Liver (tissue), 3 donors: ENCODE measurements at regions not wholly inside any gene's neighbourhood (a gene's known extent, or its start where the extent isn't known, plus 50 kb on each side); places are given as distances from the start of the nearest gene placed in this dataset.

Experiments used
- EGR1 ChIP-seq, 2 donors: IDR thresholded peaks; 2 replicates each; pipeline ENCODE4 v1.6.1; 2016 to 2018; ENCODE audit warnings: antibody characterized with exemption in 2 of 2, low read depth in 2 of 2
- JUND ChIP-seq, 2 donors: IDR thresholded peaks; 2 replicates each; pipeline ENCODE4 v1.6.1; 2016; ENCODE audit warnings: antibody characterized with exemption in 2 of 2
- RAD21 ChIP-seq, 2 donors: IDR thresholded peaks; 2 replicates each; pipeline ENCODE4 v1.6.1; 2016; ENCODE audit warnings: antibody characterized with exemption in 2 of 2, mild to moderate bottlenecking in 2 of 2
- SP1 ChIP-seq: IDR thresholded peaks from 2 replicates; pipeline ENCODE4 v1.6.1; 2018; ENCODE audit warnings: antibody characterized with exemption, mild to moderate bottlenecking
- TAF1 ChIP-seq: conservative IDR thresholded peaks from 2 replicates; pipeline ENCODE4 v1.6.1; 2016; ENCODE audit warnings: antibody characterized with exemption, mild to moderate bottlenecking
- TF ChIP-seq, protein P1 (sequence below): fragments of 150-350 bp; IDR thresholded peaks from 2 replicates; pipeline ENCODE4 v1.5.1; 2017; ENCODE audit warnings: improper control_type of control experiment, low read depth, low read length; ENCODE audit not compliant: missing input control
- TF ChIP-seq, protein P2 (sequence below): IDR thresholded peaks from 2 replicates; pipeline ENCODE4 v1.6.1; 2016; ENCODE audit warnings: antibody characterized with exemption
- TF ChIP-seq, protein P3 (sequence below): IDR thresholded peaks from 2 replicates; pipeline ENCODE4 v1.6.1; 2016; ENCODE audit warnings: antibody characterized with exemption
- TF ChIP-seq, protein P4 (sequence below): IDR thresholded peaks from 2 replicates; pipeline ENCODE4 v1.6.1; 2016; ENCODE audit warnings: antibody characterized with exemption, mild to moderate bottlenecking
- donor health status: healthy.
- donor health status: healthy.

DNA sequence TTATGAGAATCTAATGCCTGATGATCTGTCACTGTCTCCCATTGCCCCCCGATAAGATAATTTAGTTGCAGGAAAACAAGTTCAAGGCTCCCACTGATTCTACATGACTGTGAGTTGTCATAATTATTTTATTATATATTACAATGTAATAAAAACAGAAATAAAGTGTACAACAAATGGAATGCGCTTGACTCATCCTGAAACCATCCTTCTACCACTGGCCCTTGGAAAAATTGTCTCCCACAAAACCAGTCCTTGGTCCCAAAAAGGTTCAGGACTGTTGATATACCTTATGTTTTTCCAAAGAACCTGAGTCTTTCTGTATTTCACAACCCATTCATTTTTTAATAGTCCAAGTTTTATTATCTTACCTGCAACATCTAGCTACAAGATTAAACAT lies 403.5 kb downstream of the TAF11L14 start:
- TF ChIP-seq, protein P1, sequence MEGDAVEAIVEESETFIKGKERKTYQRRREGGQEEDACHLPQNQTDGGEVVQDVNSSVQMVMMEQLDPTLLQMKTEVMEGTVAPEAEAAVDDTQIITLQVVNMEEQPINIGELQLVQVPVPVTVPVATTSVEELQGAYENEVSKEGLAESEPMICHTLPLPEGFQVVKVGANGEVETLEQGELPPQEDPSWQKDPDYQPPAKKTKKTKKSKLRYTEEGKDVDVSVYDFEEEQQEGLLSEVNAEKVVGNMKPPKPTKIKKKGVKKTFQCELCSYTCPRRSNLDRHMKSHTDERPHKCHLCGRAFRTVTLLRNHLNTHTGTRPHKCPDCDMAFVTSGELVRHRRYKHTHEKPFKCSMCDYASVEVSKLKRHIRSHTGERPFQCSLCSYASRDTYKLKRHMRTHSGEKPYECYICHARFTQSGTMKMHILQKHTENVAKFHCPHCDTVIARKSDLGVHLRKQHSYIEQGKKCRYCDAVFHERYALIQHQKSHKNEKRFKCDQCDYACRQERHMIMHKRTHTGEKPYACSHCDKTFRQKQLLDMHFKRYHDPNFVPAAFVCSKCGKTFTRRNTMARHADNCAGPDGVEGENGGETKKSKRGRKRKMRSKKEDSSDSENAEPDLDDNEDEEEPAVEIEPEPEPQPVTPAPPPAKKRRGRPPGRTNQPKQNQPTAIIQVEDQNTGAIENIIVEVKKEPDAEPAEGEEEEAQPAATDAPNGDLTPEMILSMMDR, result no peak
- TF ChIP-seq RAD21 (IDR thresholded peaks at IDR 0.05), result no peak
- TF ChIP-seq, protein P2, sequence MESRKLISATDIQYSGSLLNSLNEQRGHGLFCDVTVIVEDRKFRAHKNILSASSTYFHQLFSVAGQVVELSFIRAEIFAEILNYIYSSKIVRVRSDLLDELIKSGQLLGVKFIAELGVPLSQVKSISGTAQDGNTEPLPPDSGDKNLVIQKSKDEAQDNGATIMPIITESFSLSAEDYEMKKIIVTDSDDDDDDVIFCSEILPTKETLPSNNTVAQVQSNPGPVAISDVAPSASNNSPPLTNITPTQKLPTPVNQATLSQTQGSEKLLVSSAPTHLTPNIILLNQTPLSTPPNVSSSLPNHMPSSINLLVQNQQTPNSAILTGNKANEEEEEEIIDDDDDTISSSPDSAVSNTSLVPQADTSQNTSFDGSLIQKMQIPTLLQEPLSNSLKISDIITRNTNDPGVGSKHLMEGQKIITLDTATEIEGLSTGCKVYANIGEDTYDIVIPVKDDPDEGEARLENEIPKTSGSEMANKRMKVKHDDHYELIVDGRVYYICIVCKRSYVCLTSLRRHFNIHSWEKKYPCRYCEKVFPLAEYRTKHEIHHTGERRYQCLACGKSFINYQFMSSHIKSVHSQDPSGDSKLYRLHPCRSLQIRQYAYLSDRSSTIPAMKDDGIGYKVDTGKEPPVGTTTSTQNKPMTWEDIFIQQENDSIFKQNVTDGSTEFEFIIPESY, result no peak
- TF ChIP-seq, protein P3, sequence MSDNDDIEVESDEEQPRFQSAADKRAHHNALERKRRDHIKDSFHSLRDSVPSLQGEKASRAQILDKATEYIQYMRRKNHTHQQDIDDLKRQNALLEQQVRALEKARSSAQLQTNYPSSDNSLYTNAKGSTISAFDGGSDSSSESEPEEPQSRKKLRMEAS, result no peak
- TF ChIP-seq, protein P4, sequence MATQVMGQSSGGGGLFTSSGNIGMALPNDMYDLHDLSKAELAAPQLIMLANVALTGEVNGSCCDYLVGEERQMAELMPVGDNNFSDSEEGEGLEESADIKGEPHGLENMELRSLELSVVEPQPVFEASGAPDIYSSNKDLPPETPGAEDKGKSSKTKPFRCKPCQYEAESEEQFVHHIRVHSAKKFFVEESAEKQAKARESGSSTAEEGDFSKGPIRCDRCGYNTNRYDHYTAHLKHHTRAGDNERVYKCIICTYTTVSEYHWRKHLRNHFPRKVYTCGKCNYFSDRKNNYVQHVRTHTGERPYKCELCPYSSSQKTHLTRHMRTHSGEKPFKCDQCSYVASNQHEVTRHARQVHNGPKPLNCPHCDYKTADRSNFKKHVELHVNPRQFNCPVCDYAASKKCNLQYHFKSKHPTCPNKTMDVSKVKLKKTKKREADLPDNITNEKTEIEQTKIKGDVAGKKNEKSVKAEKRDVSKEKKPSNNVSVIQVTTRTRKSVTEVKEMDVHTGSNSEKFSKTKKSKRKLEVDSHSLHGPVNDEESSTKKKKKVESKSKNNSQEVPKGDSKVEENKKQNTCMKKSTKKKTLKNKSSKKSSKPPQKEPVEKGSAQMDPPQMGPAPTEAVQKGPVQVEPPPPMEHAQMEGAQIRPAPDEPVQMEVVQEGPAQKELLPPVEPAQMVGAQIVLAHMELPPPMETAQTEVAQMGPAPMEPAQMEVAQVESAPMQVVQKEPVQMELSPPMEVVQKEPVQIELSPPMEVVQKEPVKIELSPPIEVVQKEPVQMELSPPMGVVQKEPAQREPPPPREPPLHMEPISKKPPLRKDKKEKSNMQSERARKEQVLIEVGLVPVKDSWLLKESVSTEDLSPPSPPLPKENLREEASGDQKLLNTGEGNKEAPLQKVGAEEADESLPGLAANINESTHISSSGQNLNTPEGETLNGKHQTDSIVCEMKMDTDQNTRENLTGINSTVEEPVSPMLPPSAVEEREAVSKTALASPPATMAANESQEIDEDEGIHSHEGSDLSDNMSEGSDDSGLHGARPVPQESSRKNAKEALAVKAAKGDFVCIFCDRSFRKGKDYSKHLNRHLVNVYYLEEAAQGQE, result no peak
- no peak for TF ChIP-seq JUND (IDR thresholded peaks at IDR 0.05)
- TF ChIP-seq TAF1, result no peak
- TF ChIP-seq SP1, result no peak
- TF ChIP-seq EGR1 (IDR thresholded peaks at IDR 0.05; ENCODE audit: low read depth in 2 of 2), result no peak
